SK-N-SH (cell line): ENCODE measurements at regions not wholly inside any gene's neighbourhood (a gene's known extent, or its start where the extent isn't known, plus 50 kb on each side); places are given as distances from the start of the nearest gene placed in this dataset.

Experiments
- CTCF ChIP-seq: fragments of 200-600 bp; sonication (generic); IDR thresholded peaks from 2 replicates; pipeline ENCODE4 v1.6.1; 2017; ENCODE audit warnings: antibody characterized with exemption, mild to moderate bottlenecking, moderate library complexity
- GATA2 ChIP-seq: sonication (generic); formaldehyde crosslinking; IDR thresholded peaks from 2 replicates; pipeline ENCODE4 v1.5.0; 2020; ENCODE audit warnings: mild to moderate bottlenecking, missing genetic modification reagents
- JUND ChIP-seq: IDR thresholded peaks from 2 replicates; pipeline ENCODE4 v1.4.0; 2012
- MXI1 ChIP-seq: IDR thresholded peaks from 2 replicates; pipeline ENCODE4 v1.6.1; 2012; ENCODE audit warnings: mild to moderate bottlenecking, low read depth, low read length, improper control_type of control experiment
- NFIC ChIP-seq: IDR thresholded peaks from 2 replicates; pipeline ENCODE4 v1.4.0; 2012; ENCODE audit warnings: borderline replicate concordance
- TCF12 ChIP-seq: IDR thresholded peaks from 2 replicates; pipeline ENCODE4 v1.4.0; 2012
- USF2 ChIP-seq: fragments of 150-350 bp; IDR thresholded peaks from 2 replicates; pipeline ENCODE4 v1.6.1; 2017; ENCODE audit warnings: antibody characterized with exemption, low read length, low read depth, borderline replicate concordance
- YY1 ChIP-seq: IDR thresholded peaks from 2 replicates; pipeline ENCODE4 v1.4.0; 2012; ENCODE audit warnings: low read depth, mild to moderate bottlenecking

GRCh38 chr2:48873666-48874065, 118.1 kb upstream of the LHCGR start:
- TF ChIP-seq CTCF (no peak), GATA2 (CRISPR knock-in tag) (no peak), NFIC (no peak), MXI1 (no peak), USF2 (no peak), YY1 (no peak), TCF12 (no peak), JUND (no peak)
